Stimulated activated naive CD4-positive, alpha-beta T cell (primary cell): ENCODE measurements at regions not wholly inside any gene's neighbourhood (a gene's known extent, or its start where the extent isn't known, plus 50 kb on each side); places are given as distances from the start of the nearest gene placed in this dataset.

Source experiments
- DNase-seq, 6 experiments: peaks; one replicate each; lab custom pipeline; 2025; lab: John Stamatoyannopoulos, UW

DNA sequence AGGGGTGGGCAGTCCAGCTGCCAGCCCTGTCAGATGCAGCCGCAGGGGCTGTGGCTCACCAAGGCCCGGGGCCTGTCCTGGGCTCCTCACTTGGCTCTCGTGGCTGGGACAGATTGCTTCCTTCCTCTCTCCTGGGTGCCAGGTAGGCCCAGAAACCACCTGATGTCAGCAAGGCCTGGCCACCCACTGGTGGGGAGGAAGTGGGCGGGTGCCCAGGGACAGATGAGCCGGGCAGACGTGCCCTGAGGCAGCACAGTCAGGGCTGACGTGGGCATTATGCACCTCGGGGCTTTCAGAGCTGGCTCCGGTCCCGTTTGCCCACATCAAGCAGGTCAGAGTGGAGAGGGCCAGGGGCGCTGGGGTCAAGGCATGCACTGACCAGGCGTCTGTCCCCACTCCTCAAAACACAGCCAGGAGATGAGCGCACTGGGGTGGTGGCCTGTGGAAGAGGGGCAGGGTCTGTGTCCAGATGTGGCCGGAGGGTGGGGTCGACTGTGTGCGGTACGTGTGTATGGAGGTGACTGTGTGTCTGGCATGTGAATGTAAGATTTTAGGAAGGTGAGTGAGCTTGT is 133.2 kb upstream of the PTPN1 start:
- DNase-seq, result no peak

DNA sequence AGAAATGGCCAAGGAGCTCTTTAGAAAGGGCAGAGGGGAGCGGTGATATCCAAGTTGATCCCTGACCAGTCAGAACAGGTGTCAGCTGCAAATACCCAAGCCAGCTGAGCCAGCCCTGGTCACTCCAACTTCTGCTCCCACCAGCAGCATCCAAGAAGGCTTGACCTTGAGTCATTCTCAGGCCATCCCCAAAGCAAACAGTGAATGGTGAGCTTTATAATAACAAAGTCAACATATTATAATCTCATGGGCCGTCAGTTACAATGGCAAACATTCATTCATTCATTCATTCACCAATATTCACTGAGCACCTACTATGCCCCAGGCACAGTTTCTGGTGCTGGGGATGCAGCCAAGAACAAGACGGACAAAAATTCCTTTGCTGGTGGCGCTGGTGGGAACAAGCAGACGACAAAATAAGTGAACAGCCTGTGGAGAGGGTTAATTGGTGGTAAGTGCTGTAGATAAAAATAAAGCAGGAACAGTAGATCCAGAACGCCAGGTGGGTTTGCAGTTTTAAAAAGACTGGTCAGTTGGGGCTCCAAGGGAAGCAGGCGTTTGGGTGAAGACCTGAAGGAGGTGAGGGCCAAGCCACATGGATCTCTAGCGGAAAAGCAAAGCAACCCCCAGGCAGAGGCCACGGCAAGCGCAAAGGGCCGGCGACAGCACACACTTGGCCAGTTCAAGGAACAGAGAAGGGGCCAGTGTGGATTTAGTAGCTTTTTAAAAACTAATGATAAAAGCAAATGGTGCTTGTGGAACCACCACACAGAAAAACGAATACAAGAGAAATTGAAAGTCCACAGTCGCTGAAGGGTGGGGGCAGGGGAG is 131.8 kb upstream of the PTPN1 start:
- DNase-seq, result no peak

DNA sequence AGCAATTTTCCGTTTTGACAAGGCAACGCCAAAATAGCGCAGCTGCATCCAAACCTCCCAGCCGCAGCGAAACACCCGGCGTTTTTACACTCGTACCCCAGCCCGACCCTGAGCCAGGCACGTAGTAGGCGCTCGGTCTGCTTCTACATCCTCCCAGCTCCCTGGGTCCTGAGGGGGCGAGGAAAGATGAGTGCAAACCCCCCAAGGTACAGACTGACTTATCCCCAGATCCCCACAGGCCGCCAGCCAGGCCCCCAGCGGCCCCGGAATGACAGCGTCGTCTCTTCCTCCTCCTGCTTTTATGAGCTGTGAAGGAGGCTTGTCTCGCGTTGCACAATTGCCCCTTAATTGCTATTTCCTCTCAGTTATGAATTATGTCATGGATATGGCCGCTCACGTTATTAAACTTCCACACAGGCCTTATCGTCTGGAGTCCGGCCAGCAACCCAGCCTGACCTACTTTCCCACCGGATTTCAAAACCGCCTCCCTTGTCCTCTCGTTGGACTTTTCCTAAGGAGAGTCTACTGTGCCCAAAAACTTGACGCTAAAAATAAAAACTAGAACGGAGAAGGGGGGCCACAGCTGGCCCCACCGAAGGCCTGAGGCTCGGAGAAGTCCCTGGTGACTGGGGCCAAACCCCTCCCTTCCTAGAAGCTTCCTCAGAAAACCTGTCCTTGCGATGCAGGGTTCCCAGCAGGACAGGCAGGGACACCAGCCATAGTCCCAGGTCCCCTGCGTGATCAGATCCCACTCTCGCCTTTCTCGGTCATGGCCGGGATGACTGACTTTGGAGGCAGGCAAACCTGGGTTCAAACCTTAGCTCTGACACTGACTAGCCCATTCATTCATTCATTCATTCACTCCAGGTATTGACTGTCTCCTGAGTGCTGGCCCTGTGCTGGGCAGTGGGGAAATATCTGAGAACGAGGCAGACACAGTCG is 130.9 kb upstream of the PTPN1 start:
- no peak for DNase-seq

DNA sequence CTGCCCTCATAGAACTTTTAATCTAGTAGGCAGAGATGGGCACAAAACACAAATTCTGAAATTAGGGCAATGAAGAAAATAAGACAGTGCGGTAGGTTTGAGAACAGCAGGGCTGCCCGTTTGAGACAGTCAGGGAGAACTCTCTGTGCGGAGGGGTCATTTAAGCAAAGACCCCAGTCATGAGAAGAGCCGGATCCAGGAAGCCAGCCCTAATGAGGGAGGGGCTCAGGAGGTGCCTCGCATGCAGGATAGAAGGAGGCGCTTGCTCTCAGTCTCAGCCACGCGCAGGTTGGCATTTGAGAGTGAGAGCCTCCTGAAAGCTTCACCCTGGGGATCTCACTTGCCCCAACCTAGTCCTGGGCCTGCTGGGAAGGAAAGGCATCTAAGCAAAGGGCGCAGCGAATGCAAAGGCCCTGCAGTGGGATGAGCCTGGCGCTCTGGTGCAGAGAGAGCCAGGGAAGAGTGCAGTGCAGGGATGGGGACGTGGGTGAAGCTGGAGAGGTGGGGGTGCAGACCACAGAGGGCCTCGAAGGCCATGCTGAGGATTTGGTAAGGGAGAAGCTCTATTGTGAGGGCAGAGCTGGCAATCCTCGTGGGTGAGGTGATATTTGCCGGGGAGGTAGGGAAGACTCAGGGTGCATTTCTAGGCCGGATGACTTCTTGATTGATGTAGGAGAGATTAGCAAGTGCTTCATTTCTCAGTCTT is 130.0 kb upstream of the PTPN1 start:
- DNase-seq, result no peak

DNA sequence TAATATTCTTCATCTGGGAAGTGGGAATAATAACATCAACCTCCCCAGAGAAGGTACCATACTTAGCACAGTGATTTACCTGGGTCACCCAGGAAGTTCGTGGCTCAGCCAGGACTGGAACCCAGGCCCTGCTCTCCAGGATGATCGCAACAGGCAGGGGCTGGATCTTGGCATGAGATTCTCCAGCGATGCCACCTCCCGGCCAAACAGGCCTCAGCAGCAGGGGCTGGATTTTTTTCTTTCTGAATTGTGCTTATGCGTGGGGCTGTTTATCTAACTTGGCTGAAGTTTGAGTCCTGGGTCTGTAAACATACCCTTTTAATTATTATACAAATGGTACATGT is 129.5 kb upstream of the PTPN1 start:
- no peak for DNase-seq

DNA sequence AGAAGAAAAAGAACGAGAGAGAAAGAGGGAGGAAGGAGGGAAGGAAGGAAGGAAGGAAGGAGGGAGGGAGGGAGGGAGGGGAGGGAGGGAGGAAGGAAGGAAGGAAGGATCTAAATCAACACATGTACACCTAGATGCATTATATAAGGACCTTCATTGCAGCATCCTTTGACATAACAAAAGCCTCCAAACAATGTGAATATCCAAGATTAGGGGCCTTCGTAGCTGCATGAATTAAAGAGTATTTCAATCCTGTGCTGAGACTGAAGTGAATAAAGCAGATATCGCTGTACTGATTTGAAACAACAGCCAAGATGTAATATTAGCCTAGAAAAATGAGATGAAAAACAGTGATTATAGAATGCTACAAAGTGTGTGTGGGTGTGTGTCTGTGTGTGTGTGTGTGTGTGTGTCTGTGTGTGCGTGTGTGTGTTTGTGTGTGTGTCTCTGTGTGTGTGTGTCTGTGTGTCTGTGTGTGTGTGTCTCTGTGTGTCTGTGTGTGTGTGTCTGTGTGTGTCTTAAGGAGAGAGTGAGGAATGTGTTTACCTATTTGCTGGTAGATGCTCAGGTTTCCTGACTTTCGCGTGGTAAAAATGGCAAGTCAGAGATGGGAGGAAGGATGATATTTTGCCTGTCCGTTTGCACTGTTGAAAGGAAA is 129.0 kb upstream of the PTPN1 start:
- no peak for DNase-seq

DNA sequence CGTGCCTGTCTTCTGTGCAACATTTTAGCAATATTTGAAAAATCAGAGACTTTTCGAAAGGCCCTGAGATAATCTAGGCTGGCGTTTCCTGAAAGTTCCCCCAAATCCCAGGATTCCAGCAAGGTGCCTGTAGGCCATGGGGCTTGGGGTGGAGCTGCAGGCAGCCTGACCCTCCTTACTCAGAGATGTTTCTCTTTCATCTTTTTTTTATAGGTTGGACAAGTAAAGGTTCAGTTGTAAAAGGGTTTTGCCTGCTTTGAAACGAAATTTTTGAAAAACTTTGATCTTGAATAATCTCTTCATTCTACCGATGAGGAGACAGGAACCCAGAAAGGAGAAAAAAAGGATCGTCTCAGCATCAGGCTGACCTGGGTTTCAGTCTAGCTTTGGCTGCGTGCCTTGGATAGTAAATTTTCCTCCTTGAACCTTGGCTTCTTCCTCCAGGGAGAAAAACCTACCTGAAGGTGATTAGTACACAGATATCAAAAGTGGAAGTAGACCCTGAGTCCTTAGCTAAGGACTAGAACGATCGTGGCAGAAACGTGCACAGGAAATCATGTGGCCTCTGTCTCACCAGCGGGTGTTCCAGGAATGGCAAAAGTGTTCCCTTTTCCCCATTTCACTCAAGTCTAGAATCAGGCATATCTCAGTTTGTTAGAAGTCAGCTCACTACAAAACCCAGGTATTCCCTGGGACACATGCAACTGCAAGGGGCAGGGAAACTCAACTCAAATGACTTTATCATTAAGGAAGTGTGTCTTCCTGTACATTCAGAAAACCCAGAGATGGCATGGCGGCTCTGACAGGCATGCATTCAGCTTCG is 128.2 kb upstream of the PTPN1 start:
- DNase-seq, result peak in 3 of 6 experiments; percentile 10 to 53 (median 27)

DNA sequence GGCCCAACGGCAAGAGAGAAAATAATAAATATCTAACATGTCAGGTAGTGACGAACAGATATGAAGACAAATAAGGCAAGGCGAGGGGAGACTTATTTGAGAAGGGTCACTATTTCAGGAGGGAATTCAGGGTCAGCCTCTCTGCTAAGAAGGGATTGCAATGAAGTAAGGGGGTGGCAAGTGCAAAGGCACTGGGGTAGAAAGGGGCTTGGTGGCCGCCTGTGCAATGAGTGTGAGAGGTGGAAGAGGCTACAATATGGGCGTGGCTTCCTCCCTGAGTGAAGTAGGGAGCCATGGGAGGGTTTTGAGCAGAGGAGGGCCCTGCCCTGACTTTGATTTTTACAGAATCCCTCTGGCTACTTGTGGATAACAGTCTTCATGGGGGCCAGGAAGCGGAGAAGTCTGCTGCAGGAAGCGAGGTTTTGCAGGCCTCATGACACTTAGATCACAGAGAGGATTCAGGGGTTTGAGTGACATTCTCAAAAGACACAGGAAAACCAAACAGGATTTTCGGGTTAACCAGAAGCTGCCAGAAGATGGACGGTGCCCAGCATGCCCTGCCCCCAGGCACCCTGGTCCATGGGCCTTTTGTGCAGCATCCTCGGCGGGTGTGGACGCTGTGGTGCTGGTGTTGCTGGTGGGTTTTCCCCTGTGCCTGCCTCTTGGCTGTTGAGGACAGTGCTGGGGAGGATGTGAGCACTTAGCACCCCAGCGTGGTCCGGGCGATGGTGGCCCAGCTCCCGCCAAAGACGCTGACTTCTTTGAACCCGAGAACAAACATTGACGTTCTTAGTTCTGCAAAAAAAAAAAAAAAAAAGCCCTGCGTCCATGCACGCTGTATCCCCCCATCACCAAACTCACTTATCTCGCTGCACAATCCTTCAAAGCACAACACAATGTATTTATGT is 124.2 kb upstream of the PTPN1 start:
- DNase-seq, result peak in 5 of 6 experiments; percentile 11 to 76 (median 64)

DNA sequence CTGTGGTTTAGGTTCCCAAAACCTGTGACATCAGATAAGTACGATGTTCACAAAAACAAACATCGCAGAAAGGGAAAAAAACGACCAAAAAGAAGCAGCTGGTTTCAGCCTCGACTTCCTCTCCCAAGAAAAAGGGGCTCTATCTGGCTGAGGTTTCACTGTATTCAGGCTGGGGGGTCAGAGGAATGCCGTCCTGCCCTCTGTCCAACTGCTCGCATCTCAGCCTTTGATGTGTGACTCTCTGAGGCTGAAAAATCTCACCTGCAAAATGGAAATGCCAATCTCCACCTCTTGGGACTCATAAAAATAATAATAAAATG is 123.6 kb upstream of the PTPN1 start:
- no peak for DNase-seq

DNA sequence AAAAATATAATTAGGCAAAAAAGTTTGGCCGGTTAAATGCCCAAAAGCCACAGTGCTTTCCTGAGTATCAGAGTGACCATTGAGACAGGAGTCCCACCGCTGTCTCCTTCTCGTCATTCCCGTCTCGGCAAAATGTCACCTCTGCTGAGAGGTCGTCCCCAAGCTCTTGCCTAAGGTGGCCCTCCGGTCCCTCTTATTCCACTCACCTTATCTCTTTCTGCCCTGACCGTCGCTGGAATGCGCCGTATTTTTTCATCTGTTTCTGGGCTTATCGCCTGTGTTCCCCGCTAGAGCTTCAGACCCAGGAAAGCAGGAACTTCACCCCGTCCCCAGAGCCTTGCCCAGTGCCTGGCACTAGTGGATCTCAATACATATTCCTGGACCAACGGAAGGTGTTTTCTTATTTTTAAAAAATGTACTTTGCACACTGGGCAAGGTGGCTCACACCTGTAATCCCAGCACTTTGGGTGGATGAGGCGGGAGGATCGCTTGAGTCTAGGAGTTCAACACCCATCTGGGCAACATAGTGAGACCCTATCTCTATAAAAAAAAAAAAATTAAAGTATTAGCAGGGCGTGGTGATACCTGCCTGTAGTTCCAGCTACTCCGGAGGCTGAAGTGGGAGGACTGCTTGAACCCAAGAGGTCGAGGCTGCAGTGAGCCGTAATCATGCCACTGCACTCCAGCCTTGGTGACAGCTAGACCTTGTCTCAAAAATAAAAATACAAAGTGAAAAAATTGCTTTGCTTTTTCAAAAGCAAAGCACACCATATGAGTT is 122.8 kb upstream of the PTPN1 start:
- DNase-seq, result no peak

DNA sequence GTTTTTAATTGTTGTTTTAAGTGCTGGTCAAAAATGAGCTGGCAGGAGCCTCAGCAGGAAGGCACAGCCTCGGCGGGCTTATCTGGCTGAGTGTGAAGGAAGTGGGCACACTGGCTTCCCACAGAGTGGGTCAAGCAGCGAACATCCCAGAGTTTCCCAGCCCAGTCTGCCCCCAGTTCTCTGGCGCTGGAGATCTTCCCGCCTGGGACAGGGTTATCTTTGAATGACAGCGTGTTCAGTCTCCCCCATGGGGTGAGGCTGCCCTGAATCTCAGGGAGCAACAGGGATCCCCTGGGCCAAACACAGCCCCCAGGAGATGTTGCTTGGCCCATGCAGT is 122.2 kb upstream of the PTPN1 start:
- DNase-seq, result no peak

DNA sequence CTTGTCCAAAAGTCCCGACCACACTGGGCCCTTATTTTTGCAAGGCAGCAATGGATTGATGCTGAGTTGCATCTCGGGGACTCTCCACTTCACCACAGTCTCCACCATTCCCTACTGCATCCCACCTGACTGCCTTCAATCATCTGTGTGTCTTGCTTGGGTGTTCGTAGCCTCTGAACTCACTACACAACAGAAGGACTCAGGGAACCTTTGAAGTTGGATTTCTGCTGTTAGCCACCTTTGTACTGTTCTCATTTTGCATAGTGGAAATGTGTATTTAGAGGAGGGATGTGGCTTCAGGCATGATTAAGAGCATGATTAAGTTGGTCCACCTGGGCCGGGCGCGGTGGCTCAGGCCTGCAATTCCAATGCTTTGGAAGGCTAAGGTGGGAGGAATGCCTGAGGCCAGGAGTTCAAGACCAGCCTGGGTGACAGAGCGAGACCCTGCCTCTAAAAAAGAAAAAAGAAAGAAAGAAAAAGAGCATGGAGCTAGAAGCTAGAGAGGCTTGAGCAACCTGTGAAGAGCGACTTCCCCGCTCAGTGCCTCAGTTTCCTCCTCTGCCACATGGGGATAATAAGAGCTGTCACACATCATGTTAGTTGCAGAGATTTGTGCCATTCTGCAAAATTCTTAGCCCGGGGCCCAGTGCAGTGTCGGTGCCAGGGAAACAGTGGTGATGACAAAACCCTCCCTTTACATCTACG is 121.3 kb upstream of the PTPN1 start:
- DNase-seq, result peak in 1 of 6 experiments; percentile 4

DNA sequence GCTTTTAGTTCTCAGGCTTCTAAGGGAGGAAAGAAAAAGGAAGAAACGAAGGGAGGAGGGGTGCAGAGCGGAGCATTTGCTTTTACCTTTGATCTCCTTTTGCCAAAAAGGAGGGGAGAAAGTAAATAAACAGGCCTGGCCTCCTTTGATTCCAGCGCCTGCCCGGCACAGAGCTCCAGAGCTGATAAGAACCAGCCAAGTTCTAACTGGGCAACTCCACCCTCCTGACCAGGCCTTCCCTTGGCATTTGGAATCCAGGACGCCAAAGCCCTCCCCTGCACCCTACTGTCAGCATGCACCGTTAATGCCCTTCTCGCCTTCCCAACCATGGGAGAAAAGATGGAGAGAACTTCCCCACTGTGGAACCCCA is 120.8 kb upstream of the PTPN1 start:
- no peak for DNase-seq

DNA sequence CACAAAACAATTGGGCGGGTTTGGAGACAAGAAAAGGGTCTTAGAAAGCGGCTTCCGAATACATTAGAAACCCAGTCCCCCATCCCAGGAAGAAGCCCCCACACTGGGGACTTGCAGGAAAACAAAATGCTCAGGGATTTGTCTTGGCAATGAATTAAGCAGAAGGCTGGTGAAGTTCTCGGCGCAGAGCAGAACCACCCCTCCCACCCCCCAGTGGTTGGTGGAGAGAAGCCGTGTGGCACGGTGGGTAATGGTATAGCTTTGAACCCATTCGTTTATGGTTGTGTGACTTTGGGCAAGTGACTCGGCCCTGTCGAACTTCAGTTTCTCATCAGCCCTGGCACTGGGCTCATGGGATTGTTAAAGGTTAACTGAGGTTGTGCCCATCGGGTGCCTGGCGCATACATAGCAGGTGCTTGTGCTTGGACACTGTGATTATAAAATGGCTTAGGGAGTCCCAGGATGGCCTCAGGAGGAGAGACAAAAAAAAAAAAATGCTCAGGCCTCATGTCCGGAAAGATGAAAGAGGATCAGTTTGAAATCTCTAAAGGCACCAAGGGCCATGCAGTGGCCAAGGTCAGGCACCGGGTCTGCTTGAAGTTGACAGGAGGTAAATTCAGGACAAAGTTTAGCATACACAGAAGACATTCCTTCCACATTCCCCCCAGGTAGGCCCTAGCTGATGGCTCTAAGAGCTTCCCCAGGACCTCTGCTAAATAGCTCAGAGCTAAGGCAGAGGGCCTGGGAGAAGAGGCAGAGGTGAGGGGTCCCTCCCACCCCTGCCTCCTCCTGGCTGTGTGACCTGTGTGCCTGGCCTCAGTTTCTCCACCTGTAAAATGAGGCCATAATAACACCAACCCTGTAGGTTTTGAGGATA is 120.1 kb upstream of the PTPN1 start:
- no peak for DNase-seq

DNA sequence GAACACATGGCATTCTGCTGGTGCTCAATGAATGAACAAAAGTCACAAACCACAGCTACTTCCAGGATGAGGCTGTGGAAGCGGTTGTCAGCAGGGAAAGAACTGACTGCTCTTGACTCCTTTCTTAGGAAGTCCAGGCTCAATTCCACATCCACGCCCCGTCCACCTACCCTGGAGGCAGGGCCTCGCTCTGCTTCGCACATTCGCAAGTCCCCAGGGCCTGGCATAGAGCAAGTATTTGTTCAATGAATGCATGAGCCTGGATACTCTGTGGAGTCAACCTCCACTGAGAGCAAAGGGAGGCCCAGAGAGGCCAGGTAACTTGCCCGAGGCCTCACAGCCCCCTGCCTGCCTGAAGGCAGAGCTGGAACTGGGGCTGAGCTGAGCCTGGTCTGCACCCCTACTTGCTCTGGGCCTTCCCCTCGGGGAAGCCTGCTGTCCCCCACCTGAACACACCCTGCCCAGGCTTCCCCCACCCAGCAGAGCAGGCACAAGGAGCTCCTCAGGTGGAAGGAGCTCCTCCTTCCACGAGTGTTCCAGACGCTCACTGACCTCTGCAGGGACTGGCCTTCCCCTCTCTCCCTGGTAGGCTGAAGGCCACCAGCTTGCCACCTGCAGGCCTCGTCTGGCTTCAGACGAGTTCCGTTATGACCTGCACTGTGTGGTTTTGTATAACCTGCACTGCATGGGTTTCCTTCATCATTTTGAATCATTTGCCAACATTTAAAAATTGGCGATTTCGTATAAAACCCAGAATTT is 119.3 kb upstream of the PTPN1 start:
- no peak for DNase-seq

DNA sequence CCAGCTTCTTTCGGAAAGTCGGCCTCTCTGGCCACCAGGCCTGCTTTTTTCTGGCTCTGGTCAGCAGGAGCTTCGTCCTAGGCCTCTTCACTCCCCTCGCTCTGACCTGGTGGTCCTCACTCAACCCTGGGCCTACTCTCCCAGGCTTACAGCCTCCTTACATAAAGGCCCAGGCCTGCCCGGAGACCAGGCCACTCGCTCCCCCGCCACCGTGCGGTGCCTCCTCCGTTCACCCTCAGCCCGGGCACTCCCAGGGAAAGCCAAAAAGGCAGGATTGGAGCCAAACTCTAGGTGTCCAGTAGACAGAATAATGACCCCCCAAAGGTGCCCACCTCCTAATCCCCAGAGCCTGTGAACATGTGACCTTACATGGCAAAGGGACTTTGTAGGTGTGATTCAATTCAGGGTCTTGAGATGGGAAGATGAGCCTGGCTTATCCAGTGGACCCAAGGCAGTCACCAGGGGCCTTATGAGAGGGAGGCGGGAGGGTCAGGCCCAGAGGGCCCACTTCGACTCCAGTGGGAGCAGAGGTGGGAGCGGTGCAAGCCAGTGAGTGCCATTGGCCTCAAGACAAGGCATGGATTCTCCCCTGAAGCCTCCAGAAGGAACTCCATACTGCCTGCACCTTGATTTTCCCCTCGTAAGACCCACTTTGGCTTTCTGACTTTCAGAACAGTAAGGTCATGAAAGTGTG is 118.6 kb upstream of the PTPN1 start:
- DNase-seq, result no peak
